Suppressor macrophage treated with lipopolysaccharide for 1 hour (primary cell): ENCODE measurements at regions not wholly inside any gene's neighbourhood (a gene's known extent, or its start where the extent isn't known, plus 50 kb on each side); places are given as distances from the start of the nearest gene placed in this dataset.
"Not testable (repeated sequence)": the region's sequence is repeated elsewhere in the genome, so short reads cannot be mapped to it uniquely, and the experiment has no call there.

Experiments
- DNase-seq, 3 donors: peaks; one replicate each; pipeline ENCODE4 v3.0.0-alpha.2; 2020 to 2022

GRCh38 chr4:86413426-86413825 is 53.6 kb upstream of the MAPK10 start:
- DNase-seq, result not testable (repeated sequence)

- no peak for DNase-seq
Observed at GRCh38 chr4:86414686-86415085, 54.8 kb upstream of the MAPK10 start.

GRCh38 chr4:86416081-86416480 is 56.2 kb upstream of the MAPK10 start:
- no peak for DNase-seq

GRCh38 chr4:86421461-86421860 is 61.6 kb upstream of the MAPK10 start:
- DNase-seq, result no peak

- no peak for DNase-seq
Observed at GRCh38 chr4:86431543-86432116, 71.8 kb upstream of the MAPK10 start.

GRCh38 chr4:86432559-86433134 is 72.8 kb upstream of the MAPK10 start:
- DNase-seq, result peak in 1 of 3 donors; percentile 17

- no peak for DNase-seq
Observed at GRCh38 chr4:86439293-86439692, 79.4 kb upstream of the MAPK10 start.

GRCh38 chr4:86441175-86441936 is 81.5 kb upstream of the MAPK10 start:
- peak in 2 of 3 donors; percentile 16 to 19 for DNase-seq

GRCh38 chr4:86442881-86443280 is 83.0 kb upstream of the MAPK10 start:
- peak; percentile 22 to 40 (median 25) for DNase-seq

GRCh38 chr4:86443495-86443894 is 83.6 kb upstream of the MAPK10 start:
- no peak for DNase-seq

GRCh38 chr4:86446996-86447395 is 87.1 kb upstream of the MAPK10 start:
- no peak for DNase-seq

GRCh38 chr4:86448871-86449270 is 89.0 kb upstream of the MAPK10 start:
- no peak for DNase-seq

GRCh38 chr4:86449746-86450588 is 90.1 kb upstream of the MAPK10 start:
- DNase-seq, result no peak

GRCh38 chr4:86450861-86451260 is 91.0 kb upstream of the MAPK10 start:
- no peak for DNase-seq

GRCh38 chr4:86451560-86452330 is 91.9 kb upstream of the MAPK10 start:
- DNase-seq, result no peak

GRCh38 chr4:86452422-86452891 is 92.6 kb upstream of the MAPK10 start:
- no peak for DNase-seq

- DNase-seq, result no peak
Observed at GRCh38 chr4:86452924-86453531, 93.2 kb upstream of the MAPK10 start.

- DNase-seq, result not testable (repeated sequence)
Observed at GRCh38 chr4:86453611-86454072, 93.8 kb upstream of the MAPK10 start.

- DNase-seq, result no peak
Observed at GRCh38 chr4:86461849-86462248, 102.0 kb upstream of the MAPK10 start.

GRCh38 chr4:86472377-86473019 is 112.6 kb upstream of the MAPK10 start:
- DNase-seq, result no peak

- DNase-seq, result not testable (repeated sequence)
Observed at GRCh38 chr4:86478151-86478550, 116.0 kb upstream of the PTPN13 start.
